Stimulated activated CD4-positive, alpha-beta T cell treated with anti-CD3 and anti-CD28 coated beads, Interleukin-2, amount 100 ng/mL, for 48 hours (primary cell): ENCODE measurements at regions not wholly inside any gene's neighbourhood (a gene's known extent, or its start where the extent isn't known, plus 50 kb on each side); places are given as distances from the start of the nearest gene placed in this dataset.

Source experiments
- DNase-seq, 2 donors: peaks; one replicate each; pipeline ENCODE4 v3.0.0-alpha.2; 2020

GRCh38 chr15:39471785-39472574 is 108.9 kb upstream of the THBS1 start:
- DNase-seq: no peak

DNA sequence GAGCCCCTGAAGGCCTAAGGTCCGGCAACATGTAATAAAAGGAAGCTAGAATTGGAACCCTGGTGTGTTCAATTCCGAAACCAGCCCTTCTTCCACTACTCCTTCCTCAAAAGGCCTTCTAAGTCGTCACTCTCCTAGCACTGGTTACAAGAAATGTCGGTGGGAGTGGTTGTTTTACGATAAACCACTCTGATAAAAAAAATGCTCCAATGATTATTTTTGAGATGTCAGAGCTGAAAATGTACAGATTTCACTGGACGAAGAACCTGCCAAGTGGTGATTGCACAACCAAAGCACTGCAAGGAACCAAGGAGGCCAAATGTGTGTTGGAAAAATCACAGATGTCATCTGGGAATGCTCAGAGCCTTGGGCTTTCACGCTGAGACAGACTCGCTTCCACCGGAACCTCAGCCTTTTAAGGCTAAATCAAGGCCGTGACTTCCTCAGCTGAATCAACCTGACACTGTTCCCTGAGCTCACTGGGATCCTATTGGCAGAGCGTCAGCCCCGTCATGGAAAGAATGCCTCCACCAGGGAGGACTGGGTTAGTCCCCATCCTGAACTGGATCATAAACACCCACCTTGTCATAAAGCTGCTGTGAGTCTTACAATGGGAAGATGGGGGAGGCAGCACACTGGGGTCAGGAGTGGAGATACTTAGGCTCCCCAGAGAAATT is 108.1 kb upstream of the THBS1 start:
- DNase-seq: no peak

GRCh38 chr15:39473298-39473947 is 107.5 kb upstream of the THBS1 start:
- DNase-seq: no peak

DNA sequence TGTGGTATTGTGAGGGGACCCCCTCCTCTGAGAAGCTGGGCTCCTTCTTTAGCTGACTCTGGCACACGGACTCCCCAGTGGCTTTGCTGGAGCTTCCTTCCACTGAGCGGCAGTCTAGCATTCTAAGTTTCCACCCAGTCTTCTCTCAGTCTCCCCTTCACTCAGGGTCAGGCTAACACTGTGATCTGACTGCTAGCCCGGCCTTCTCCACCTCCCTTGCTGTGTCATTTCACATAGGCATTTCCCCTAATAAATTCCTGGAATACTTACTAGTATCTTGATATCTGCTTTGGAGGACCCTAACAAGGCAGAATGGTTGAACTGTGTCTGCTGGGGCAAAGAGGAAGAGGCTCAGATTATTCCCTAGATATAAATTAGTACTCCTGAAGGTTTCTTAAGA is 106.2 kb upstream of the THBS1 start:
- DNase-seq: no peak

DNA sequence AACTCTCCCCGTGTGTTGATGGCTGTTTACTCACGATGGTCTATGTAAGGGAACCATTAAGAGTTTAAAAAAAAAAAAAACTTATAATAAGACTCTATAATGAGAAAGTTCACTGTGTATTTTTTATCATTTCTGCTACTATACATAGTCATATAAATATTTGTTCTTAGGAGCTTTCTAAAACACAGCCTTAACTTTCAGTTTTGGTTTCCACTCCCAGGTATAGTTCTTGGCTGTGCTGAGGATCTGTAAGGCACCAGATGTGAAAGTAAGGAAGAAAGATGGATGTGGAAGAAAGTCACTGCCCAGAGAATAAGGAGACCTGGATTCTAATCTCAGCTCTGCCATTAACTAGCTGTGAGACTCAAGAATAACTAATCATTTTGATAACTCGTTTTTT is 101.9 kb upstream of the THBS1 start:
- no peak for DNase-seq

- DNase-seq: no peak
Measured at GRCh38 chr15:39479911-39480310, 101.0 kb upstream of the THBS1 start.

DNA sequence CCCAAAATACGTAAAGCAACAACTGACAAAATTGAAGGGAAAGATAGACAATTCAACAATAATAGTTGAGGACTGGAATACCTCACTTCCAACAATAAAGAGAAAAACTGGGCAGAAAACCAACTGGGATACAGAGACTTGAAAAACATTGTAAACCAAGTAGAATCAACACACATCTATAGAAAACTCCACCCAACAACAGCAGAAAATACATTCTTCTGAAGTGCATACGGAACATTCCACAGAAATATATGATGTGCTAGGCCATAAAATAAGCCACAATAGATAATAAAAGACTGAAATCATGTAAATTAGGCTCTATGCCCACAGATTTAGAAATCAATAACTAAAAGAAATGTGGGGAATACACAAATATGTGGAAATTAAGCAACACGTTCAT is 98.4 kb upstream of the THBS1 start:
- DNase-seq: no peak

- DNase-seq: no peak
Measured at GRCh38 chr15:39486621-39487457, 94.0 kb upstream of the THBS1 start.

- DNase-seq: no peak
Measured at GRCh38 chr15:39487458-39487735, 93.5 kb upstream of the THBS1 start.

GRCh38 chr15:39488516-39488915 is 92.4 kb upstream of the THBS1 start:
- no peak for DNase-seq

DNA sequence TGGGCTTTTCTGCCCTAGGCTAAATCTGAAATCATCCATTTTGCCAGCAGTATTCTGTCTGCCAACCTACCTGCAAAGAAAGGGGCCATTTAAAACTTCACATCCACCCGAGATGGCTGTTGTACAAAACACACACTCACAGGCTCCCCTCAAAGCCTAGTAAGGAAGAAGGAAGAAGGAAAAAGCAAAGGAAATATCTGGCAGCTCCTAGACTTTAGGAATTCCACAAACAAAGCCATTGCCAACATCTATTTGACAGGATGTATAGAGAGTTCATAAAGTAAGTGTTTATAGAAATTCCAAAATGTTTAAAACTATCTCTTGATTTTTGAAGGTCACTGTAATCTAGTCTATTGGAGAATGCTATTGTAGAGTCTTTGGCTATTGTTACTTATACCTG is 91.9 kb upstream of the THBS1 start:
- no peak for DNase-seq

DNA sequence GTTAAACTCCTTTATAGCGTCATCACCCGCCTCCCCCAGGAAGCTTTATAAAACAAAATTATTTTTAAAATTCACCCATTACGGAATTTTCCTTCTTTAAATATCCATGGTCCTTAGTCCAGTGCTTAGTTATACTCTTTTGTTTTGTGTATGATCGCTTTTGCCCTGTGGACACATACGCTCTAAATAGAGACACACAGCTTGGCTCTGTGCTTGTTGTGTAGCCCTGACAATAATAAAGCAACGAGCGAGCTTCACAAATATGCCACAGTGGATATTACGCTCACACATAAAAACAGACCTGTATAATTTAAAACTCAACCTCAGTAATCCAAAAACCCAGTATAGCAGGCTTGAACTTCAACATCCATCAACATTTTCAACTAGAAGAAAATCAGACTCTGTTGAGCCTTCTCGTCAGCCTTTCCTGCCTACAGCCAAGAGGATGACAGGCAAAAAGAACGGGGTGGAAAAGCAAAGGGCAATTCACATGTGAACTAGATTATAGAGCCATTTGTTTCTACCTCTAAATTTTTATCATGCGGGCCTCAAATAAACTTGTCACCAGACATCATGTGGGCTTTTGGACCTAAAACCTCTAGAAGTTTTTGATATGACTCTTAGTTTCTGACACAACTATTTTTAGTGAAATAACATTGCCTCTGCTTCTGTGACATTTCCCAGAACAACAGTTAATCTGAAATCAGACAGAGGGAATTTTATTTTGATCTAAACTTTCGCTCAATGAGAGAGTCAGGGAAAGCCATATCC is 89.6 kb upstream of the THBS1 start:
- no peak for DNase-seq

DNA sequence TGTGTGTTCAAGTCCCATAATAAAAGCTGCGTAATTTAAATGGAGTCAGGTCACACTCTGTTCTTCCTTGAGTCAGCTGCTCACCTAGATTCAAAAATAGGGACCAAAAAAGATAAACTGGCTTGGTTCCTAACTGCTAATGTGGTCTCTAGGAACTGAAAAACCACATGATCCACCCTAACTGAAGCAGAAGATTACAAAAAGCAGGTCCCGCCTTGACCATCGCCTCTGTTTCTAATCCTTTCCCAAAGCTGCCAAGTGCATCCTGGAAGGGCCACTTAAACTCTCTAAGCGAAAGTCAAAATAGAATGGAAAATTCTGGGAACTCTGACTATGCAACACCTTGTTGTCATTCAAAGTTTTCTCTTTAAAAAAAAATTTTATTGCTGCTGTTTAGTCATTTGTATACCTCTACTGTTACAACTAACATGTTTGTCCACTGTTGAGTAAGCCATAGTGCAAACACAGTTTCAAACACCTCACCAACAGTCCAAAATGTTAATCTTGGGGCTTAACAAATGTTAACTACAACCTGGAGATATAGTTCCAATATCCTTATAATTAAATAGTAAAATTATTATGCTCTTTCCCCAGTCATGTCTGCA is 88.9 kb upstream of the THBS1 start:
- no peak for DNase-seq

DNA sequence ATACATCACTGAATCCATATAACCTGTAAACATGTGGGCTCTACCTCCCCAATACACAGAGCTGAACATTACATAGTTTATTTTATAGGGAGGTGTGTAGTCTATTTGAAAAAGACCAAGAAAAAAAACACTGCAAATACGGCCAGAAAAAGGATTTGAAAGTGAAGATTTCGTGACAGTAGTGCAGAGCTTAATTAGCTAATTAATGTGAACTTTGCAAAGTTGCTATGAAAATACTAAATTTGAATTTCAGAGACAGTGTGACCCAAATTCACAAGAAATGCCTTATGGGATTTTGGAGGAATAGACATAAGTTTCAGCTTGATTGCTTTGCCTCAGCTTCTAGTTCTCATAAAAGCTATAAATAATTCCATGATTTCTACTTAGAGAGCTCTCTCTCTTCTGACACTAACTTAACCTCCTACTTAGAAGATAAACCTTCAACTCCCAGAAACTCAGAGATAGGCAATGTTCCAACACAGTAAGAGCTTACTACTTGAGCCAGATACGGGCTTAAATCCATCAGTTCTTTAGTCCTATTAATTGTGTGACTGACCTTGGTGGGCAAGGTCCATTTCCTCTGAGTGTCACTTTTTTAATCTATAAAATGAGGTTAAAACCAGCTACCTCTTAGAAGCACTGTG is 87.3 kb upstream of the THBS1 start:
- no peak for DNase-seq

GRCh38 chr15:39494462-39494861 is 86.4 kb upstream of the THBS1 start:
- DNase-seq: no peak

DNA sequence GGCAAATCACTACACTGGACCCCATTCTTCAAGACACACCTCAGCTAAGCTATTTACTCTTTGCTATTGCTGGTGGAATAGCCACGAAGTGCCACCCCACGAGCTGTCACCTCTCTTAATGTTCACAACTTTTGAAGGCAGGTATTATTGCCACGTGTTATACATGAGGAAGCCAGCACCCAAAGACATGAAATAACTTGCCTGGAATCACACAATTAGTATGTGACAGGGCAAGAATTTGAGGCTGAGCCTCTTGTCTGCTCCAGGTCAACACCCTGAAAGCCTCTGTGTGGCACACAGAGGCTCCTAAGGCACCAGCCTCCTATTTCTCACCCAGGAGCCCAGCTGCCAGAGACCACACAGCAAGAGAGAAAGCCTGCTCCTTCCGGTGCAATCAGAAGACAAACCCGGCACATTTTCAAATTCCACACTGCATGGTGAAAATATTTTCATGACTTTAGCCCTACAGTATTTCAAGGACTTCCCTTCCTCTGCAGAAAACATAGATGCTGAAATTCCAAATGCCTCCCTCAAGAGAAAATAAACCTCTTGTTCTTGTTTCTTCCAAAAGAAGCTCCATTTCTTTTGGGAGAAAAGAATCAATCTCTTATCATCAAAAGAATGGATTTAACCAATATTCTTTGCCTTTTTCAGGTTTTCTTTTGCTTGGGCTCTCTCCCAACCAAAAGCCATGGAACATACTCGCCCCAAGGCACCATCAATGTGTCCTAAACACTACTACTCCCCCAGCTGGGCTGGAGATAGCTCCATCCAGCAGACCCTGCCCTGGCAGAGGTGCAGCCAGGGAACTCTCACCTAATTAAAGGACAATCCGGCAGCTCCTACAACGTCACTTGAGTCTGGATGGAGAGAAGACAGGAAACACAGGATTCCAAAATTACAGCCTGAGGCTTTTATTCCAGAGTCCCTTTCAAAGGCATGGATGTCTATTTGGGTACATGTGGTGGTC is 84.7 kb upstream of the THBS1 start:
- no peak for DNase-seq

DNA sequence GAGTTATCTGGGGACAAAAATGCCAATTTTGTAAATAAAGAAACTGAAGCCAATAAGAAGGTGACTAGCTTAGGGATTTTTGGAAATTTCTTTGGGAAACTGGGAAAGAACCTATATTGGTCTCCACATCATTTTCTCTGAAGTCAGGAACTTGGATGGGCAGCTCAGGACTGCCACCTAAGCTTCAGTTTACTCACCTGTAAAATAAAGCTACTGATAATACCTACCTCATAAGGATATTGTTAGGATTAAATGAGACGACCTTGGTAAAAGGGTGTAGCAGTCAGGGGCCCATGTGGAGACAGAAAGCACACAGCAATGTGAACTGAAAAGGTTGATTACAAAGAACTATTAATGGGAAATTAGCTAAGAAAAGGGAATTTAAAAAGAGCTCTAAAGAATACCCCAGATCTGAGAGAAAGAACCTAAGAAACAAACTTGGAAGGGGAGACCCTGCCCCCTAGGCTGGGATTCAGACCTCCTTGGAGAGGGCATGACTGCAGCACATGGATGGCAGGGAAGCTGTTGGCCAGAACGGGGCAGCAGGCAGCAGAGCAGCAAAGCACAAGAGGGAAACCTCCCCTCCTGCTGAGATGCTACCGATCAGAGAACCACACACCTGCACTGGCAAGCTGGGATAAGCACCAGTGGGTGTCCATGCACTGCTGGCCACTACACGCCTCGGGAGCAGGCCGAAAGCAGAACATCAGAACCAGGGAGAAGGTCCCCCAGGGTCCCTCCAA is 83.7 kb upstream of the THBS1 start:
- no peak for DNase-seq

DNA sequence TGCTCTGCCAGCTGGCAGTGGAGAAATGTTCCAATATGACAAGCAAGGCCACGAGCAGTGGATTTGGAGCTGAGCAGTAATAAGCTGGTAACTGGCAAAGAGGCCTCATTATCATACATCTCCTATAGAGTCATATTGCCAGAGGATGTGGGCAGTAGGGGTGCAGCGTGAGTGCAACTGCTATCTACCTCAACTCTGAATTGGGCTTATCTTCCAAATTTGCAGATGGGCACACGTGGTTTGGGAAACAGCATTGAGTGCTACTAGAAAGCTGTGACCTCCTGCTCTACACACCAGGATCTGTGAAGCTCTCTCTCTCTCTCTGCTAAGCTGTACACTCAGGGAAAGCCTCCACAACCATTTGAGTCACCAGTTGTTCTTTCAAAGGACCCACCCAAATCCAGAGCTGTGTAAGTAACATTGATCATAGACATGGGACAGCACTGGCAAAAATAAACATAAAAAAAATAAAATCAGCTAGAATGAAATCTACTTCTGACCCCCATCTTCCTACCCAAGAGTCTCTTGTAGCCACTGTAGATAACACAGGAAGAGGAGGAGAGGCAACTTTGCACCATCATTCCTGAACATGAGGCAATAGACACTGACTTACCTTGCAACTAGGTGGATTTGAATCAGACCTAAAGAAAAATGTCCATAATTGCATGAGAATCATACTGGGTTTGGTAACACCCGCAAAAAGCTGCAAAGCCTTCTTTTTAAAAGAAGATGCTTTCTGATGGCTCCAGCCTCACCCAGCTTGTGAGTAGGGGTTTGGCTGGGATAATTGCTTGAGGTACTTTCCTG is 82.9 kb upstream of the THBS1 start:
- no peak for DNase-seq

DNA sequence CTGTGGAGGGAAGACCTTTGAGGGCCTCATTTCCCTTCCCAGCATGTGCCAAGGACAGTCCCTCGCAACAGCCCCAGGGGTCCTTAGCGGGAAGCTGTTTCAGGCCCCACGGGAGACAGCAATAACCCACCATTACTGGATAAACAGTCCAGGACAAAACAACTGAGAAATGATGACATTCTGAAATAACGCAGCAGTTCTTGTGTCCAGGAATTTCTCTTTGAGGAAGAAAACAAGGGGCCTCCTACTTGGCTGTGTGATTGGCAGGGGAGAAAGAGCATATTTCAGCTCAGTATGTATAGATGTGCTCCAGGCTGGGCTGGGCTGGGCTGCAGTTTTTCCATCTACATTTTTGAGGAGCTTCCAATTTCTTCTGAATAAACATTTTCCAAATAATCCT is 82.2 kb upstream of the THBS1 start:
- DNase-seq: no peak
